ENCODE measurements at regions not wholly inside any gene's neighbourhood (a gene's known extent, or its start where the extent isn't known, plus 50 kb on each side); places are given as distances from the start of the nearest gene placed in this dataset.

DNA sequence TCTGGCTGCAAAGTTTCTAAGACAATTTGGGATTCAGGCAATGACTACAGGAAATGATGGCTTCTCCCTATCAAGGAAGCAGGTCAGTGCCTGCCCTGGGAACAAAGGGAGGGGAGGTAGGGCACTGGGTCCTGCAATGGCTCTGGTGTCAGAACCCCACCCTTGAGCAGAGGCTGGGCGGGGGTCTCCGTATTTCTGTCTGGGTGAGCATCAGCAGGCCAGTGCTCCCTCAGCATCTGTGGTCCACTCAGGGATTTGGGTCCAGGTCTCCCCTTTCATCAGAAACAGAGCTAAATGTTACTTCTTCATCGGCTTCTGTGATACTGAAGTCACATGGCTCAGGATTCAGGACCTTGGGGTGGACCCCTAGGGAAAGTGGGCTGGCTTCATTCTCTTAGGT lies 195.5 kb upstream of the CDH5 start:
- no peak overlapping the region for H3K27ac ChIP-seq
- no peak for TF ChIP-seq POLR2A (IDR thresholded peaks at IDR 0.05)
- TF ChIP-seq, protein P1, sequence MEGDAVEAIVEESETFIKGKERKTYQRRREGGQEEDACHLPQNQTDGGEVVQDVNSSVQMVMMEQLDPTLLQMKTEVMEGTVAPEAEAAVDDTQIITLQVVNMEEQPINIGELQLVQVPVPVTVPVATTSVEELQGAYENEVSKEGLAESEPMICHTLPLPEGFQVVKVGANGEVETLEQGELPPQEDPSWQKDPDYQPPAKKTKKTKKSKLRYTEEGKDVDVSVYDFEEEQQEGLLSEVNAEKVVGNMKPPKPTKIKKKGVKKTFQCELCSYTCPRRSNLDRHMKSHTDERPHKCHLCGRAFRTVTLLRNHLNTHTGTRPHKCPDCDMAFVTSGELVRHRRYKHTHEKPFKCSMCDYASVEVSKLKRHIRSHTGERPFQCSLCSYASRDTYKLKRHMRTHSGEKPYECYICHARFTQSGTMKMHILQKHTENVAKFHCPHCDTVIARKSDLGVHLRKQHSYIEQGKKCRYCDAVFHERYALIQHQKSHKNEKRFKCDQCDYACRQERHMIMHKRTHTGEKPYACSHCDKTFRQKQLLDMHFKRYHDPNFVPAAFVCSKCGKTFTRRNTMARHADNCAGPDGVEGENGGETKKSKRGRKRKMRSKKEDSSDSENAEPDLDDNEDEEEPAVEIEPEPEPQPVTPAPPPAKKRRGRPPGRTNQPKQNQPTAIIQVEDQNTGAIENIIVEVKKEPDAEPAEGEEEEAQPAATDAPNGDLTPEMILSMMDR (IDR thresholded peaks at IDR 0.05), result no peak
- no peak for DNase-seq
- no peaks in the 10 kb centered on the region for H3K27me3 ChIP-seq
- H3K36me3 ChIP-seq, result no peaks in the 10 kb centered on the region
- H3K4me3 ChIP-seq, result no peak overlapping the region
- H3K4me1 ChIP-seq, result no peaks in the 10 kb centered on the region
- no peaks in the 10 kb centered on the region for H3K9me3 ChIP-seq

DNA sequence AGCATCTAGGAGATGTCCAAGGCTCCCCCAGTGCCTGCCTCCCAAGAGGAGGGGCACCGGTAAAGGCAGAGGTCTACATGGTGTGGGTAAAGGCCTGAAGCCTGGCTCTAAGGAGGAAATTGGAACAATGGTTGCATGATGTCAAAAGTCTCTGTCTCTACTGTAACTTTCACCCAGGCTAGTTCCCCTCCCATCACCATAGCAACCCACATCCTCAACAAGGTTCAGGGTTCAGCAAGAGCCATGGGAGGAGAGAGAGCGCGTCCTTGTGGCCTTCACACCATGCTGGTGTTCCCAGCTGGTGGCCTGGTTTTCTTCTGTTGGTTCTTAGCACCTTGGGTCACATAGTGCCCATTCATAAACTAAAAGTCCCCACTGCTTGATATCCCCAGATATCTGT lies 196.7 kb upstream of the CDH5 start:
- TF ChIP-seq, protein P1 (IDR thresholded peaks at IDR 0.05), result no peak
- no peak for TF ChIP-seq POLR2A (IDR thresholded peaks at IDR 0.05)
- no peaks in the 10 kb centered on the region for H3K9me3 ChIP-seq
- no peaks in the 10 kb centered on the region for H3K27me3 ChIP-seq
- DNase-seq, result no peak
- H3K4me1 ChIP-seq, result no peaks in the 10 kb centered on the region
- H3K36me3 ChIP-seq, result no peaks in the 10 kb centered on the region
- no peak overlapping the region for H3K27ac ChIP-seq
- no peak overlapping the region for H3K4me3 ChIP-seq

DNA sequence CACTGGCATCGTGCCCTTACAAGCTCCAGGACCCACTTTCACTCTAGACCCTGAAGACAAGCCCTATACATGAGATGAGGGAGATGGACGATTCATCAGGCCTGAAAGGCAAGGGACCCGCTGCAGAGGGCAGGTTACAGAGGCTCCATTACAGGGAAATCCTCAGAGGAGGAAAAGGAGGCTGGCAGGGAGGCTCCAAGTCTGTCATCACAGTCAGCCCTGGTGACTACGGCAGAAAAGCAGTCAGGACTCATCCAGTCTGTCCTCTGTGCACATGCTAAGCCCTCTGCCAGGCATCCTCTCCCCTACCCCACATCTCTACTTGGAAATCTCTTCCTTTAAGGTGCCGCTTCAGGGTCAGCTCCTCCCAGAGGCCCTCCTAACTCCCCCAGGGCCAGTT lies 197.7 kb upstream of the CDH5 start:
- TF ChIP-seq, protein P1 (IDR thresholded peaks at IDR 0.05), result no peak
- TF ChIP-seq POLR2A (IDR thresholded peaks at IDR 0.05), result no peak
- H3K4me3 ChIP-seq, result no peak overlapping the region
- no peak overlapping the region for H3K27ac ChIP-seq
- H3K4me1 ChIP-seq, result no peaks in the 10 kb centered on the region
- H3K9me3 ChIP-seq, result no peaks in the 10 kb centered on the region
- no peaks in the 10 kb centered on the region for H3K27me3 ChIP-seq
- H3K36me3 ChIP-seq, result no peaks in the 10 kb centered on the region
- DNase-seq, result no peak

DNA sequence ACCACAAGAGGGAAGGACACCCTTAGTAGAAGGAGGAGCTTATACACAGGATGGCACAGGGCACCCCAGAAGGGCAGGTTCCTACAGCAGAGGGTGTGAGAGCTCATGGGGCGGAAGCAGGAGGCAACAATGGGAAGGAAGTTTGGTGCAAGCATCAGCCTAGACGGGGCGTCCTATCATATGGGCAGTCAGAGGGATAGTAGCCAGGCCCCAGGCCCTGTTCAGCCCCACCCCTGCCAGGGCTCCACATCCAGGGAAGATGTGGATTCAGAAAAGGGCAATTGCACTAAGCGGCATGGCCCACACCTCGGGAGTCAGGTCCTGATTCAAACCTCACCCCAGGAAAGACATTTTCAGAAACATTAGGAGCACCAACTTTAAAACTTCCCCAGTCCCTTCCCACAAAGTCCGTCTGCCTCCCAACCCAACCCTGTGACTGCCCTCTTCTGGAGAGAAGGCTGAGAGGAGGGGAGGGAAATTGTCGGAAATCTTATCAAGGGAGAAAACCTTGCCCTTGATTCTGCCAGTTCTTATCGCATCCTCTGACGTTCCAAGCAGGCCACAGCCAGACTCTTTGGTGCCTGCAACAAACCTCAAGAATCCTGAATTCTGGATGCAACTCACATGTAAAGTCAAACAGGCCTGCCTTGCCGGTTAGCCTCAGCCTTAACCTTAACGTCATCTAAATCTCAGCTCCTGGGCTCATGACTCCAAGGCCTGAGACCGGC lies 198.8 kb upstream of the CDH5 start:
- TF ChIP-seq, protein P1 (IDR thresholded peaks at IDR 0.05), result no peak
- TF ChIP-seq POLR2A (IDR thresholded peaks at IDR 0.05), result no peak
- Histone ChIP-seq H3K27ac (no peak overlapping the region), H3K27me3 (no peaks in the 10 kb centered on the region), H3K4me1 (no peaks in the 10 kb centered on the region), H3K9me3 (no peaks in the 10 kb centered on the region), H3K4me3 (no peak overlapping the region), H3K36me3 (no peaks in the 10 kb centered on the region)
- DNase-seq, result no peak

DNA sequence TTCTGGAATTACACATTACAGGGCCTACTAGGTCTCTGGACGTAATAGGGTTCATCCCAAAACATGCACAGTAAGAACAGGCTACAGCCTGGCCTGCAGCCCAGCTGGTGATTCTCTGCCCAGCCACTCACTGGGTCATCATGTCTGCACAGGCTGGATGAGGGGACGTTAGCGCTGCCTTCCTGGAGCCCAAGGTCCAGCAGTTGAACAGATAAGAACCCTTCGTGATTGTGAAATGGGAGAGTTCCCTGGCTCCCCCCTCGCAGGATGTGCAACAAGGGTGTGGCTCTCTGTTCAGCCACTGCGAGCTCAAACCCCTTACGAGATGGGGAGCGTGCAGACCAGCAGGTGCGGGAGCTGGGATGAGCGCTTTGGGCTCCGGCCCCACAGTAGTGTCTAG lies 200.0 kb upstream of the CDH5 start:
- TF ChIP-seq POLR2A (IDR thresholded peaks at IDR 0.05), result no peak
- TF ChIP-seq, protein P1 (IDR thresholded peaks at IDR 0.05), result no peak
- no peak for DNase-seq

DNA sequence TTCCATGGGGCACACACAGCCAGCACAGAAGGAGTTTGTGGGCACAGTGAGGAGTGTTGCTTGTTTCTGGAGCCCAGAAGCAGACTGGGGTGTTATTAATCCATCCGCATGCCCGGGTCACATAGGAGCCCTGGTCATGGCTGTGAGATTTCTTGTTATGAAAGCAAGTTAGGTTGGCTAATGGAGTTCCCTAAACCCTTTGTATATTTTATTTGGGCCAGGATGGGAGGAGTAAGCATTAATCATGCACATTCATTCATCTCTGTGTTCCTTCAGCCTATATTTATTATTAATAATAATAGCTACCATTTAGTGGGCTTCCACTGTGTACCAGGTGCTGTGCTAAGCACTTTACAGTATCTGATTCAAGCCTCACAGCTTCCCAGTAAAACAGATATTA lies 200.6 kb upstream of the CDH5 start:
- Histone ChIP-seq H3K4me1 (no peaks in the 10 kb centered on the region), H3K36me3 (no peaks in the 10 kb centered on the region), H3K27me3 (no peaks in the 10 kb centered on the region), H3K9me3 (no peaks in the 10 kb centered on the region), H3K4me3 (no peak overlapping the region), H3K27ac (no peak overlapping the region)
- DNase-seq, result no peak
- no peak for TF ChIP-seq POLR2A (IDR thresholded peaks at IDR 0.05)
- TF ChIP-seq, protein P1 (IDR thresholded peaks at IDR 0.05), result no peak

More for the DNA sequence above, 200.0 kb upstream of the CDH5 start:
- H3K27ac ChIP-seq, result no peak overlapping the region
- H3K4me3 ChIP-seq, result no peak overlapping the region
- H3K9me3 ChIP-seq, result no peaks in the 10 kb centered on the region
- no peaks in the 10 kb centered on the region for H3K27me3 ChIP-seq
- H3K36me3 ChIP-seq, result no peaks in the 10 kb centered on the region
- no peaks in the 10 kb centered on the region for H3K4me1 ChIP-seq

Data from Peyer's patch (tissue), 4 donors.